Hepatocyte (in vitro differentiated cells): ENCODE measurements at regions not wholly inside any gene's neighbourhood (a gene's known extent, or its start where the extent isn't known, plus 50 kb on each side); places are given as distances from the start of the nearest gene placed in this dataset.

ENCODE experiments used
- EZH2 ChIP-seq: fragments of 200-600 bp; sonication (generic); IDR thresholded peaks from 2 replicates; pipeline ENCODE4 v1.6.1; 2016; ENCODE audit warnings: antibody characterized with exemption, mild to moderate bottlenecking, borderline replicate concordance
- TF ChIP-seq, protein P1 (sequence below): fragments of 200-600 bp; sonication (generic); IDR thresholded peaks from 2 replicates; pipeline ENCODE4 v1.5.1; 2016; ENCODE audit warnings: antibody characterized with exemption, mild to moderate bottlenecking; ENCODE audit not compliant: poor library complexity

DNA sequence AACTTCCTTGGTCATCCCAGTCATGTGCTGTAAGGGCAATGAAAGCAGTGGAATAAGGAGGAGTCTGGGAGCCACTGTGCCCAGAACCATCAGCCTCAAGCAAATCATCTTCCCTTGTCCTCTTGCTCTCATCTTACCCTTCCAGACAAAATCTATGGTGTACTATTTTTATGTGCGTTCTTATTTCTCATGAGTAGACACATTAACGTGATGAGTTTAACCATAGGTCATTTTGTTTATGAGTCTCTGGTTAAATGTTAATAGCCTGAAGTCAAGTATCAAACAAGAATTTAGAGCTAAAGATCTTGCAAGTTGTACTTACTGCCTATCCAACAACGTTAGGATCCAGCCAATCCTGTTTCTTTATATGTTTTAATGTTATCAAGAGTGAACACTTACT is 495.3 kb downstream of the SPRY1 start:
- TF ChIP-seq EZH2, result no peak
- TF ChIP-seq, protein P1, sequence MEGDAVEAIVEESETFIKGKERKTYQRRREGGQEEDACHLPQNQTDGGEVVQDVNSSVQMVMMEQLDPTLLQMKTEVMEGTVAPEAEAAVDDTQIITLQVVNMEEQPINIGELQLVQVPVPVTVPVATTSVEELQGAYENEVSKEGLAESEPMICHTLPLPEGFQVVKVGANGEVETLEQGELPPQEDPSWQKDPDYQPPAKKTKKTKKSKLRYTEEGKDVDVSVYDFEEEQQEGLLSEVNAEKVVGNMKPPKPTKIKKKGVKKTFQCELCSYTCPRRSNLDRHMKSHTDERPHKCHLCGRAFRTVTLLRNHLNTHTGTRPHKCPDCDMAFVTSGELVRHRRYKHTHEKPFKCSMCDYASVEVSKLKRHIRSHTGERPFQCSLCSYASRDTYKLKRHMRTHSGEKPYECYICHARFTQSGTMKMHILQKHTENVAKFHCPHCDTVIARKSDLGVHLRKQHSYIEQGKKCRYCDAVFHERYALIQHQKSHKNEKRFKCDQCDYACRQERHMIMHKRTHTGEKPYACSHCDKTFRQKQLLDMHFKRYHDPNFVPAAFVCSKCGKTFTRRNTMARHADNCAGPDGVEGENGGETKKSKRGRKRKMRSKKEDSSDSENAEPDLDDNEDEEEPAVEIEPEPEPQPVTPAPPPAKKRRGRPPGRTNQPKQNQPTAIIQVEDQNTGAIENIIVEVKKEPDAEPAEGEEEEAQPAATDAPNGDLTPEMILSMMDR, result no peak
